GM23338 (cell line): ENCODE measurements at regions not wholly inside any gene's neighbourhood (a gene's known extent, or its start where the extent isn't known, plus 50 kb on each side); places are given as distances from the start of the nearest gene placed in this dataset.

Experiments
- ATAC-seq: fragments of 200-7000 bp; cut with Tn5 transposase; 3 replicates; pipeline ENCODE4 v1.9.1; 2020
- DNase-seq: peaks from one replicate; pipeline ENCODE4 v3.0.0-alpha.2; 2015; ENCODE audit warnings: low spot score
- H2AFZ ChIP-seq: fragments of 200-600 bp; sonication (generic); 2 replicates; pipeline ENCODE4 v1.8.0; 2016; ENCODE audit warnings: antibody characterized with exemption, mild to moderate bottlenecking, moderate library complexity
- H3F3A ChIP-seq: fragments of 200-600 bp; sonication (generic); replicated peaks from 2 replicates; pipeline ENCODE4 v1.8.0; 2017; ENCODE audit warnings: antibody characterized with exemption, mixed run types, low read depth
- H3K27ac ChIP-seq: fragments of 200-600 bp; sonication (generic); 2 replicates; pipeline ENCODE4 v1.6.1; 2016; ENCODE audit warnings: low read depth
- H3K27me3 ChIP-seq: fragments of 200-600 bp; sonication (generic); 2 replicates; pipeline ENCODE4 v1.8.0; 2016; ENCODE audit warnings: mild to moderate bottlenecking, mixed run types, moderate library complexity; ENCODE audit not compliant: insufficient read depth
- H3K36me3 ChIP-seq: fragments of 200-600 bp; sonication (generic); 2 replicates; pipeline ENCODE4 v1.8.0; 2016; ENCODE audit warnings: mild to moderate bottlenecking; ENCODE audit not compliant: insufficient read depth
- H3K4me1 ChIP-seq: fragments of 200-600 bp; sonication (generic); 2 replicates; pipeline ENCODE4 v1.8.0; 2016; ENCODE audit warnings: mild to moderate bottlenecking, moderate library complexity; ENCODE audit not compliant: insufficient read depth
- H3K4me2 ChIP-seq: fragments of 200-600 bp; sonication (generic); 2 replicates; pipeline ENCODE4 v1.7.1; 2017; ENCODE audit warnings: mixed run types
- H3K4me3 ChIP-seq: fragments of 200-600 bp; sonication (generic); 2 replicates; pipeline ENCODE4 v1.6.1; 2016; ENCODE audit warnings: mixed run types
- H3K79me2 ChIP-seq: fragments of 200-600 bp; sonication (generic); replicated peaks from 2 replicates; pipeline ENCODE4 v1.8.0; 2017; ENCODE audit warnings: mild to moderate bottlenecking; ENCODE audit not compliant: insufficient read depth
- H3K9me2 ChIP-seq: fragments of 200-600 bp; sonication (generic); 2 replicates; pipeline ENCODE4 v1.8.0; 2017; ENCODE audit not compliant: insufficient read depth
- H4K20me1 ChIP-seq: fragments of 200-600 bp; sonication (generic); replicated peaks from 2 replicates; pipeline ENCODE4 v1.8.0; 2017; ENCODE audit warnings: mild to moderate bottlenecking; ENCODE audit not compliant: insufficient read depth
- H3K27ac Mint-ChIP-seq: 2 replicates; pipeline ENCODE4 v1.8.0; 2020; ENCODE audit warnings: inconsistent platforms, mild to moderate bottlenecking, moderate library complexity, mixed read lengths
- H3K27me3 Mint-ChIP-seq: 3 replicates; pipeline ENCODE4 v1.8.0; 2022; ENCODE audit warnings: low read depth, mild to moderate bottlenecking, moderate library complexity, mixed read lengths, inconsistent platforms; ENCODE audit not compliant: insufficient read depth, poor library complexity
- H3K36me3 Mint-ChIP-seq: 3 replicates; pipeline ENCODE4 v1.8.0; 2021; ENCODE audit warnings: low read depth, mild to moderate bottlenecking, inconsistent platforms, moderate library complexity, mixed read lengths
- H3K4me1 Mint-ChIP-seq: 3 replicates; pipeline ENCODE4 v1.8.0; 2020; ENCODE audit warnings: mild to moderate bottlenecking, inconsistent platforms, mixed read lengths
- H3K4me3 Mint-ChIP-seq: 3 replicates; pipeline ENCODE4 v1.8.0; 2021; ENCODE audit warnings: moderate library complexity, mild to moderate bottlenecking, inconsistent platforms, mixed read lengths
- H3K9me3 Mint-ChIP-seq: 3 replicates; pipeline ENCODE4 v1.8.0; 2020; ENCODE audit warnings: moderate library complexity, mild to moderate bottlenecking, inconsistent platforms, mixed read lengths
- CREB1 ChIP-seq: fragments of 250-450 bp; sonication (Bioruptor Pico); IDR thresholded peaks from 2 replicates; pipeline ENCODE4 v1.5.0; 2020; ENCODE audit warnings: low read depth, mild to moderate bottlenecking, moderate library complexity
- EZH2phosphoT487 ChIP-seq: fragments of 200-600 bp; sonication (generic); IDR thresholded peaks from one replicate; pipeline ENCODE4 v1.8.1; 2018; ENCODE audit warnings: antibody characterized with exemption; ENCODE audit not compliant: unreplicated experiment
- JUNB ChIP-seq: IDR thresholded peaks from one replicate; pipeline ENCODE4 v1.6.1; 2016; ENCODE audit warnings: antibody characterized with exemption; ENCODE audit not compliant: unreplicated experiment
- NANOG ChIP-seq: IDR thresholded peaks from 2 replicates; pipeline ENCODE4 v1.6.1; 2016; ENCODE audit warnings: antibody characterized with exemption, borderline replicate concordance
- POLR2AphosphoS5 ChIP-seq: IDR thresholded peaks from 2 replicates; pipeline ENCODE4 v1.6.1; 2016; ENCODE audit warnings: antibody characterized with exemption, low read depth
- STAT1 ChIP-seq: IDR thresholded peaks from one replicate; pipeline ENCODE4 v1.6.1; 2016; ENCODE audit warnings: antibody characterized with exemption; ENCODE audit not compliant: unreplicated experiment
- ZNF114 ChIP-seq: fragments of 250-450 bp; sonication (Bioruptor Pico); IDR thresholded peaks from 2 replicates; pipeline ENCODE4 v1.5.0; 2020; ENCODE audit warnings: mild to moderate bottlenecking, moderate library complexity
- ZNF331 ChIP-seq: fragments of 250-450 bp; sonication (Bioruptor Pico); IDR thresholded peaks from 2 replicates; pipeline ENCODE4 v1.5.0; 2020; ENCODE audit warnings: low read depth, mild to moderate bottlenecking, moderate library complexity
- TF ChIP-seq, protein P1 (sequence below): IDR thresholded peaks from one replicate; pipeline ENCODE4 v1.6.1; 2018; ENCODE audit warnings: antibody characterized with exemption; ENCODE audit not compliant: unreplicated experiment
- TF ChIP-seq, protein P2 (sequence below): IDR thresholded peaks from 2 replicates; pipeline ENCODE4 v1.6.1; 2016; ENCODE audit warnings: antibody characterized with exemption
- TF ChIP-seq, protein P3 (sequence below): fragments of 250-450 bp; sonication (Bioruptor Pico); IDR thresholded peaks from 2 replicates; pipeline ENCODE4 v1.5.0; 2020; ENCODE audit warnings: mild to moderate bottlenecking, moderate library complexity

DNA sequence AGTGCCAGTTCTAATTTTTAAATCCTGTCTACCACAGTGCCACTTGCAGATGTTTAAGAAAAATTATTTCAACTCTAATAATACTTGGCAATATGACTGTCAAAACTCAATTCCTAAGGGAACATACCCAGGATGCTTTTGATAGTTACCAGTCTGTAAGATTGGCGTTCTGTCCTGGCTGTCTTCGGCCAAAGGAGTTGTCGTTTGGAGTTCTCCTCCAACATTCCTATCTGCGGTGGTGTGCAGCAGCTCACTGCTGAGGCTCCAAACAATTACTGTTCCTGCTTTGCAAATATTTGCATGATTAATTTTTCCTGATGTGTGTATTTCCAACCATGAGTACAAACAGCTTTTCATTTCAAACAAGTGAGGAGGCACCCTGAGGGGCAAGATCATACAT is 330.8 kb upstream of the DPH6 start:
- ATAC-seq (no peak), DNase-seq (no peak)
- H3K36me3 Mint-ChIP-seq = no peaks in the 10 kb centered on the region
- Histone ChIP-seq H3K36me3 (no peaks in the 10 kb centered on the region), H3K4me2 (no peak overlapping the region), H3K27ac (no peak overlapping the region), H3K27me3 (no peaks in the 10 kb centered on the region), H3F3A (no peaks in the 10 kb centered on the region), H3K9me2 (peaks cover 14% of the 10 kb centered on the region), H3K4me1 (no peaks in the 10 kb centered on the region), H2AFZ (no peak overlapping the region), H3K79me2 (no peaks in the 10 kb centered on the region), H4K20me1 (no peaks in the 10 kb centered on the region), H3K4me3 (no peak overlapping the region)
- H3K9me3 Mint-ChIP-seq = no peaks in the 10 kb centered on the region
- no peak for TF ChIP-seq EZH2phosphoT487
- TF ChIP-seq STAT1 = no peak
- TF ChIP-seq CREB1 (CRISPR knock-in tag) = no peak
- TF ChIP-seq NANOG = no peak
- TF ChIP-seq ZNF114 (CRISPR knock-in tag) = no peak
- H3K27ac Mint-ChIP-seq = no peak overlapping the region
- peaks cover 2% of the 10 kb centered on the region for H3K27me3 Mint-ChIP-seq
- no peak overlapping the region for H3K4me3 Mint-ChIP-seq
- H3K4me1 Mint-ChIP-seq = no peaks in the 10 kb centered on the region

DNA sequence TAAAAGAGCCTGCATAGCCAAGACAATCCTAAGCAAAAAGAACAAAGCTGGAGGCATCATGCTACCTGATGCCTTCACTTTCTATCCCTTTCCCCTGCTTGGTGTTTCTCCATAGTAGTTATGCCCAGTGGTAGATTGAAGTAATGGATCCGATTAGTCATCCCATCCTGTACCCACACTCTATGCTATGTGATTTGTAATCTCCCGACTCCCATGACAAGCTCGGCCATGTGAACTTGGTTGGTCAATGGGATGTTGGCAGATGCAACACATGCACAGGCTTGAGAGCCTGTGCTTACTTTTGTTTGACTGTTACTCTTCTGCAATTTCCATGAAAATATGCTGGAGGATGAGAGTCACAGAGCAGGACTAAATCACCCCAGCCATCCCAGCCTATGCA is 334.9 kb upstream of the DPH6 start:
- no peak overlapping the region for H3K27ac ChIP-seq
- peaks cover 7% of the 10 kb centered on the region for H3K9me2 ChIP-seq
- Mint-ChIP-seq H3K27ac (no peak overlapping the region), H3K4me3 (no peak overlapping the region), H3K27me3 (peaks cover 2% of the 10 kb centered on the region), H3K36me3 (no peaks in the 10 kb centered on the region), H3K4me1 (no peaks in the 10 kb centered on the region), H3K9me3 (no peaks in the 10 kb centered on the region)
- DNase-seq = no peak
- H3K4me3 ChIP-seq = no peak overlapping the region
- H3K4me2 ChIP-seq = no peak overlapping the region
- no peak overlapping the region for H2AFZ ChIP-seq
- no peaks in the 10 kb centered on the region for H3K4me1 ChIP-seq
- no peaks in the 10 kb centered on the region for H3K36me3 ChIP-seq
- H3K79me2 ChIP-seq = no peaks in the 10 kb centered on the region
- no peaks in the 10 kb centered on the region for H3K27me3 ChIP-seq
- H3F3A ChIP-seq = no peaks in the 10 kb centered on the region
- H4K20me1 ChIP-seq = no peaks in the 10 kb centered on the region
- ATAC-seq = no peak
- TF ChIP-seq POLR2AphosphoS5 = no peak
- TF ChIP-seq, protein P1, sequence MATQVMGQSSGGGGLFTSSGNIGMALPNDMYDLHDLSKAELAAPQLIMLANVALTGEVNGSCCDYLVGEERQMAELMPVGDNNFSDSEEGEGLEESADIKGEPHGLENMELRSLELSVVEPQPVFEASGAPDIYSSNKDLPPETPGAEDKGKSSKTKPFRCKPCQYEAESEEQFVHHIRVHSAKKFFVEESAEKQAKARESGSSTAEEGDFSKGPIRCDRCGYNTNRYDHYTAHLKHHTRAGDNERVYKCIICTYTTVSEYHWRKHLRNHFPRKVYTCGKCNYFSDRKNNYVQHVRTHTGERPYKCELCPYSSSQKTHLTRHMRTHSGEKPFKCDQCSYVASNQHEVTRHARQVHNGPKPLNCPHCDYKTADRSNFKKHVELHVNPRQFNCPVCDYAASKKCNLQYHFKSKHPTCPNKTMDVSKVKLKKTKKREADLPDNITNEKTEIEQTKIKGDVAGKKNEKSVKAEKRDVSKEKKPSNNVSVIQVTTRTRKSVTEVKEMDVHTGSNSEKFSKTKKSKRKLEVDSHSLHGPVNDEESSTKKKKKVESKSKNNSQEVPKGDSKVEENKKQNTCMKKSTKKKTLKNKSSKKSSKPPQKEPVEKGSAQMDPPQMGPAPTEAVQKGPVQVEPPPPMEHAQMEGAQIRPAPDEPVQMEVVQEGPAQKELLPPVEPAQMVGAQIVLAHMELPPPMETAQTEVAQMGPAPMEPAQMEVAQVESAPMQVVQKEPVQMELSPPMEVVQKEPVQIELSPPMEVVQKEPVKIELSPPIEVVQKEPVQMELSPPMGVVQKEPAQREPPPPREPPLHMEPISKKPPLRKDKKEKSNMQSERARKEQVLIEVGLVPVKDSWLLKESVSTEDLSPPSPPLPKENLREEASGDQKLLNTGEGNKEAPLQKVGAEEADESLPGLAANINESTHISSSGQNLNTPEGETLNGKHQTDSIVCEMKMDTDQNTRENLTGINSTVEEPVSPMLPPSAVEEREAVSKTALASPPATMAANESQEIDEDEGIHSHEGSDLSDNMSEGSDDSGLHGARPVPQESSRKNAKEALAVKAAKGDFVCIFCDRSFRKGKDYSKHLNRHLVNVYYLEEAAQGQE = no peak
- TF ChIP-seq, protein P2, sequence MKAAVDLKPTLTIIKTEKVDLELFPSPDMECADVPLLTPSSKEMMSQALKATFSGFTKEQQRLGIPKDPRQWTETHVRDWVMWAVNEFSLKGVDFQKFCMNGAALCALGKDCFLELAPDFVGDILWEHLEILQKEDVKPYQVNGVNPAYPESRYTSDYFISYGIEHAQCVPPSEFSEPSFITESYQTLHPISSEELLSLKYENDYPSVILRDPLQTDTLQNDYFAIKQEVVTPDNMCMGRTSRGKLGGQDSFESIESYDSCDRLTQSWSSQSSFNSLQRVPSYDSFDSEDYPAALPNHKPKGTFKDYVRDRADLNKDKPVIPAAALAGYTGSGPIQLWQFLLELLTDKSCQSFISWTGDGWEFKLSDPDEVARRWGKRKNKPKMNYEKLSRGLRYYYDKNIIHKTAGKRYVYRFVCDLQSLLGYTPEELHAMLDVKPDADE = no peak
- no peak for TF ChIP-seq ZNF331 (CRISPR knock-in tag)
- TF ChIP-seq CREB1 (CRISPR knock-in tag) = no peak
- TF ChIP-seq NANOG = no peak
- TF ChIP-seq, protein P3, sequence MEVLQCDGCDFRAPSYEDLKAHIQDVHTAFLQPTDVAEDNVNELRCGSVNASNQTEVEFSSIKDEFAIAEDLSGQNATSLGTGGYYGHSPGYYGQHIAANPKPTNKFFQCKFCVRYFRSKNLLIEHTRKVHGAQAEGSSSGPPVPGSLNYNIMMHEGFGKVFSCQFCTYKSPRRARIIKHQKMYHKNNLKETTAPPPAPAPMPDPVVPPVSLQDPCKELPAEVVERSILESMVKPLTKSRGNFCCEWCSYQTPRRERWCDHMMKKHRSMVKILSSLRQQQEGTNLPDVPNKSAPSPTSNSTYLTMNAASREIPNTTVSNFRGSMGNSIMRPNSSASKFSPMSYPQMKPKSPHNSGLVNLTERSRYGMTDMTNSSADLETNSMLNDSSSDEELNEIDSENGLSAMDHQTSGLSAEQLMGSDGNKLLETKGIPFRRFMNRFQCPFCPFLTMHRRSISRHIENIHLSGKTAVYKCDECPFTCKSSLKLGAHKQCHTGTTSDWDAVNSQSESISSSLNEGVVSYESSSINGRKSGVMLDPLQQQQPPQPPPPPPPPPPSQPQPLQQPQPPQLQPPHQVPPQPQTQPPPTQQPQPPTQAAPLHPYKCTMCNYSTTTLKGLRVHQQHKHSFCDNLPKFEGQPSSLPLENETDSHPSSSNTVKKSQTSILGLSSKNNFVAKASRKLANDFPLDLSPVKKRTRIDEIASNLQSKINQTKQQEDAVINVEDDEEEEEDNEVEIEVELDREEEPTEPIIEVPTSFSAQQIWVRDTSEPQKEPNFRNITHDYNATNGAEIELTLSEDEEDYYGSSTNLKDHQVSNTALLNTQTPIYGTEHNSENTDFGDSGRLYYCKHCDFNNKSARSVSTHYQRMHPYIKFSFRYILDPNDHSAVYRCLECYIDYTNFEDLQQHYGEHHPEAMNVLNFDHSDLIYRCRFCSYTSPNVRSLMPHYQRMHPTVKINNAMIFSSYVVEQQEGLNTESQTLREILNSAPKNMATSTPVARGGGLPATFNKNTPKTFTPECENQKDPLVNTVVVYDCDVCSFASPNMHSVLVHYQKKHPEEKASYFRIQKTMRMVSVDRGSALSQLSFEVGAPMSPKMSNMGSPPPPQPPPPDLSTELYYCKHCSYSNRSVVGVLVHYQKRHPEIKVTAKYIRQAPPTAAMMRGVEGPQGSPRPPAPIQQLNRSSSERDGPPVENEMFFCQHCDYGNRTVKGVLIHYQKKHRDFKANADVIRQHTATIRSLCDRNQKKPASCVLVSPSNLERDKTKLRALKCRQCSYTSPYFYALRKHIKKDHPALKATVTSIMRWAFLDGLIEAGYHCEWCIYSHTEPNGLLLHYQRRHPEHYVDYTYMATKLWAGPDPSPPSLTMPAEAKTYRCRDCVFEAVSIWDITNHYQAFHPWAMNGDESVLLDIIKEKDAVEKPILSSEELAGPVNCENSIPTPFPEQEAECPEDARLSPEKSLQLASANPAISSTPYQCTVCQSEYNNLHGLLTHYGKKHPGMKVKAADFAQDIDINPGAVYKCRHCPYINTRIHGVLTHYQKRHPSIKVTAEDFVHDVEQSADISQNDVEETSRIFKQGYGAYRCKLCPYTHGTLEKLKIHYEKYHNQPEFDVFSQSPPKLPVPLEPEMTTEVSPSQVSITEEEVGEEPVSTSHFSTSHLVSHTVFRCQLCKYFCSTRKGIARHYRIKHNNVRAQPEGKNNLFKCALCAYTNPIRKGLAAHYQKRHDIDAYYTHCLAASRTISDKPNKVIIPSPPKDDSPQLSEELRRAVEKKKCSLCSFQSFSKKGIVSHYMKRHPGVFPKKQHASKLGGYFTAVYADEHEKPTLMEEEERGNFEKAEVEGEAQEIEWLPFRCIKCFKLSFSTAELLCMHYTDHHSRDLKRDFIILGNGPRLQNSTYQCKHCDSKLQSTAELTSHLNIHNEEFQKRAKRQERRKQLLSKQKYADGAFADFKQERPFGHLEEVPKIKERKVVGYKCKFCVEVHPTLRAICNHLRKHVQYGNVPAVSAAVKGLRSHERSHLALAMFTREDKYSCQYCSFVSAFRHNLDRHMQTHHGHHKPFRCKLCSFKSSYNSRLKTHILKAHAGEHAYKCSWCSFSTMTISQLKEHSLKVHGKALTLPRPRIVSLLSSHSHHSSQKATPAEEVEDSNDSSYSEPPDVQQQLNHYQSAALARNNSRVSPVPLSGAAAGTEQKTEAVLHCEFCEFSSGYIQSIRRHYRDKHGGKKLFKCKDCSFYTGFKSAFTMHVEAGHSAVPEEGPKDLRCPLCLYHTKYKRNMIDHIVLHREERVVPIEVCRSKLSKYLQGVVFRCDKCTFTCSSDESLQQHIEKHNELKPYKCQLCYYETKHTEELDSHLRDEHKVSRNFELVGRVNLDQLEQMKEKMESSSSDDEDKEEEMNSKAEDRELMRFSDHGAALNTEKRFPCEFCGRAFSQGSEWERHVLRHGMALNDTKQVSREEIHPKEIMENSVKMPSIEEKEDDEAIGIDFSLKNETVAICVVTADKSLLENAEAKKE (CRISPR knock-in tag) = no peak
- TF ChIP-seq JUNB = no peak
